ENCODE measurements at regions not wholly inside any gene's neighbourhood (a gene's known extent, or its start where the extent isn't known, plus 50 kb on each side); places are given as distances from the start of the nearest gene placed in this dataset.

DNA sequence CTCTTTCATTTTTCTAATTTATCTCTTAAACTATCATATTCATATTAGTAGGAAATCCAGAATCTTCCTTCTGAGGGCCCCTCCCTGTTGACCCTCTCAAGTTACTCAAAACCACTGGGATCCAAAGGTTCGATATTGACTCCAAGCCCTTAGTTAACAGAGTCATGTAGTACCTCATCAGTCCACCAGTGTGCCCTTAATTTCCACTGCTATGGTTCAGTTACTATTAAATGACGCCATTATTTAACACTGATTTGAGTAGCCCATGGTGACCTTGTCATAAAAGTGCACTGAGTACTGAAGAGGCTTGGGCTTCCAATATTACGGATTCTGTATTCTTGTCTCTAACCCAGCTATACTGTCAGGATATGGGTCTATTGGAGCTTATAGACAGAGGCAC, 91.9 kb upstream of the MS4A8 start:
- WGBS = 80% methylated on average over 3 of the region's 3 CpGs
- no peaks in the 10 kb centered on the region for H3K36me3 ChIP-seq (ENCODE audit: control insufficient read depth in 4 of 4, insufficient read depth in 3 of 4, low read depth in 1 of 4, low read length in 3 of 4)
- no peaks in the 10 kb centered on the region for H3K4me1 ChIP-seq (ENCODE audit: control insufficient read depth in 4 of 4, insufficient read depth in 4 of 4, low read length in 3 of 4)

DNA sequence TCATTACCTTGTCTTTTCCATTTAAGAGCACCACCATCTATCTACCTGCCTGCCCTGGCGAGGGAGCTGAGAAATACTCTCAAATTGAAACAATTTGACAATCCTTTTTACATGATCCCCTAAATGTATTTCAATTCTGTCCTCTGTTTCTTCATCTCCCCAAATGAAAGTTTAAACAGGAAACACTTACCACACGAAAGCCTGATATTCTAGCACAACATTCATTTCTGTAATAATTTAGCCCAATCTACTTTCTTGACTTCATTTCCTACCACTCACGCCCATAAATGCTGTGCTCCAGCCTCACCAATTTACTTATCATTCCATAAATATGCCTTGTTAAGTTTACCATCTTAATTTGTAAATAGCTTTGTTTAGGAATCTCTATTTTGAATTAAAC, 89.8 kb upstream of the MS4A8 start:
- H3K27me3 ChIP-seq (ENCODE audit: control insufficient read depth in 4 of 4, insufficient read depth in 4 of 4, low read length in 3 of 4) = peaks cover 0 to 3% (median 0%) of the 10 kb centered on the region in 4 donors
- H3K9ac ChIP-seq (ENCODE audit: low read depth in 1 of 2, low read length in 2 of 2) = no peak overlapping the region
- no peaks in the 10 kb centered on the region for H3K36me3 ChIP-seq (ENCODE audit: control insufficient read depth in 4 of 4, insufficient read depth in 3 of 4, low read depth in 1 of 4, low read length in 3 of 4)
- no peaks in the 10 kb centered on the region for H3K4me1 ChIP-seq (ENCODE audit: control insufficient read depth in 4 of 4, insufficient read depth in 4 of 4, low read length in 3 of 4)
- no peak overlapping the region for H3K4me3 ChIP-seq (ENCODE audit: low read depth in 1 of 3, low read length in 3 of 3)
- no peak overlapping the region for H3K27ac ChIP-seq (ENCODE audit: low read depth in 1 of 2, low read length in 2 of 2)
- H3K9me3 ChIP-seq (ENCODE audit: control insufficient read depth in 4 of 4, low read length in 3 of 4) = no peaks in the 10 kb centered on the region
- no peak for DNase-seq (ENCODE audit: low spot score)
- 48% methylated on average over 3 of the region's 3 CpGs for WGBS
- TF ChIP-seq HNF4A (conservative IDR thresholded peaks at IDR 0.05) (no peak), YY1 (IDR thresholded peaks at IDR 0.05) (no peak), TAF1 (conservative IDR thresholded peaks at IDR 0.05) (no peak), GABPA (IDR thresholded peaks at IDR 0.05 in 1 of 2, conservative IDR thresholded peaks at IDR 0.05 in 1 of 2) (no peak), FOXA1 (IDR thresholded peaks at IDR 0.05) (no peak)
- TF ChIP-seq, protein P1, sequence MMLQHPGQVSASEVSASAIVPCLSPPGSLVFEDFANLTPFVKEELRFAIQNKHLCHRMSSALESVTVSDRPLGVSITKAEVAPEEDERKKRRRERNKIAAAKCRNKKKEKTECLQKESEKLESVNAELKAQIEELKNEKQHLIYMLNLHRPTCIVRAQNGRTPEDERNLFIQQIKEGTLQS (IDR thresholded peaks at IDR 0.05) = no peak

More for the DNA sequence above, 91.9 kb upstream of the MS4A8 start:
- Histone ChIP-seq H3K27ac (ENCODE audit: low read depth in 1 of 2, low read length in 2 of 2) (no peak overlapping the region), H3K27me3 (ENCODE audit: control insufficient read depth in 4 of 4, insufficient read depth in 4 of 4, low read length in 3 of 4) (peaks cover 0 to 3% (median 0%) of the 10 kb centered on the region in 4 donors), H3K9ac (ENCODE audit: low read depth in 1 of 2, low read length in 2 of 2) (no peak overlapping the region), H3K9me3 (ENCODE audit: control insufficient read depth in 4 of 4, low read length in 3 of 4) (no peaks in the 10 kb centered on the region), H3K4me3 (ENCODE audit: low read depth in 1 of 3, low read length in 3 of 3) (no peak overlapping the region)
- no peak for DNase-seq (ENCODE audit: low spot score)
- TF ChIP-seq EGR1 (IDR thresholded peaks at IDR 0.05; ENCODE audit: low read depth in 2 of 2) (no peak), TAF1 (conservative IDR thresholded peaks at IDR 0.05) (no peak), HNF4A (conservative IDR thresholded peaks at IDR 0.05) (no peak), SP1 (IDR thresholded peaks at IDR 0.05) (no peak), NR2F2 (IDR thresholded peaks at IDR 0.05) (no peak), YY1 (IDR thresholded peaks at IDR 0.05) (no peak), FOXA2 (IDR thresholded peaks at IDR 0.05) (no peak), GABPA (IDR thresholded peaks at IDR 0.05 in 1 of 2, conservative IDR thresholded peaks at IDR 0.05 in 1 of 2) (no peak), RAD21 (IDR thresholded peaks at IDR 0.05) (no peak), RXRA (IDR thresholded peaks at IDR 0.05) (no peak), JUND (IDR thresholded peaks at IDR 0.05) (no peak), FOXA1 (IDR thresholded peaks at IDR 0.05) (no peak), HNF4G (IDR thresholded peaks at IDR 0.05) (no peak)
- TF ChIP-seq, protein P2, sequence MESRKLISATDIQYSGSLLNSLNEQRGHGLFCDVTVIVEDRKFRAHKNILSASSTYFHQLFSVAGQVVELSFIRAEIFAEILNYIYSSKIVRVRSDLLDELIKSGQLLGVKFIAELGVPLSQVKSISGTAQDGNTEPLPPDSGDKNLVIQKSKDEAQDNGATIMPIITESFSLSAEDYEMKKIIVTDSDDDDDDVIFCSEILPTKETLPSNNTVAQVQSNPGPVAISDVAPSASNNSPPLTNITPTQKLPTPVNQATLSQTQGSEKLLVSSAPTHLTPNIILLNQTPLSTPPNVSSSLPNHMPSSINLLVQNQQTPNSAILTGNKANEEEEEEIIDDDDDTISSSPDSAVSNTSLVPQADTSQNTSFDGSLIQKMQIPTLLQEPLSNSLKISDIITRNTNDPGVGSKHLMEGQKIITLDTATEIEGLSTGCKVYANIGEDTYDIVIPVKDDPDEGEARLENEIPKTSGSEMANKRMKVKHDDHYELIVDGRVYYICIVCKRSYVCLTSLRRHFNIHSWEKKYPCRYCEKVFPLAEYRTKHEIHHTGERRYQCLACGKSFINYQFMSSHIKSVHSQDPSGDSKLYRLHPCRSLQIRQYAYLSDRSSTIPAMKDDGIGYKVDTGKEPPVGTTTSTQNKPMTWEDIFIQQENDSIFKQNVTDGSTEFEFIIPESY (IDR thresholded peaks at IDR 0.05) = no peak
- TF ChIP-seq, protein P1 (IDR thresholded peaks at IDR 0.05) = no peak
- TF ChIP-seq, protein P3, sequence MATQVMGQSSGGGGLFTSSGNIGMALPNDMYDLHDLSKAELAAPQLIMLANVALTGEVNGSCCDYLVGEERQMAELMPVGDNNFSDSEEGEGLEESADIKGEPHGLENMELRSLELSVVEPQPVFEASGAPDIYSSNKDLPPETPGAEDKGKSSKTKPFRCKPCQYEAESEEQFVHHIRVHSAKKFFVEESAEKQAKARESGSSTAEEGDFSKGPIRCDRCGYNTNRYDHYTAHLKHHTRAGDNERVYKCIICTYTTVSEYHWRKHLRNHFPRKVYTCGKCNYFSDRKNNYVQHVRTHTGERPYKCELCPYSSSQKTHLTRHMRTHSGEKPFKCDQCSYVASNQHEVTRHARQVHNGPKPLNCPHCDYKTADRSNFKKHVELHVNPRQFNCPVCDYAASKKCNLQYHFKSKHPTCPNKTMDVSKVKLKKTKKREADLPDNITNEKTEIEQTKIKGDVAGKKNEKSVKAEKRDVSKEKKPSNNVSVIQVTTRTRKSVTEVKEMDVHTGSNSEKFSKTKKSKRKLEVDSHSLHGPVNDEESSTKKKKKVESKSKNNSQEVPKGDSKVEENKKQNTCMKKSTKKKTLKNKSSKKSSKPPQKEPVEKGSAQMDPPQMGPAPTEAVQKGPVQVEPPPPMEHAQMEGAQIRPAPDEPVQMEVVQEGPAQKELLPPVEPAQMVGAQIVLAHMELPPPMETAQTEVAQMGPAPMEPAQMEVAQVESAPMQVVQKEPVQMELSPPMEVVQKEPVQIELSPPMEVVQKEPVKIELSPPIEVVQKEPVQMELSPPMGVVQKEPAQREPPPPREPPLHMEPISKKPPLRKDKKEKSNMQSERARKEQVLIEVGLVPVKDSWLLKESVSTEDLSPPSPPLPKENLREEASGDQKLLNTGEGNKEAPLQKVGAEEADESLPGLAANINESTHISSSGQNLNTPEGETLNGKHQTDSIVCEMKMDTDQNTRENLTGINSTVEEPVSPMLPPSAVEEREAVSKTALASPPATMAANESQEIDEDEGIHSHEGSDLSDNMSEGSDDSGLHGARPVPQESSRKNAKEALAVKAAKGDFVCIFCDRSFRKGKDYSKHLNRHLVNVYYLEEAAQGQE (IDR thresholded peaks at IDR 0.05) = no peak
- TF ChIP-seq, protein P4, sequence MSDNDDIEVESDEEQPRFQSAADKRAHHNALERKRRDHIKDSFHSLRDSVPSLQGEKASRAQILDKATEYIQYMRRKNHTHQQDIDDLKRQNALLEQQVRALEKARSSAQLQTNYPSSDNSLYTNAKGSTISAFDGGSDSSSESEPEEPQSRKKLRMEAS (IDR thresholded peaks at IDR 0.05) = no peak
- TF ChIP-seq, protein P5, sequence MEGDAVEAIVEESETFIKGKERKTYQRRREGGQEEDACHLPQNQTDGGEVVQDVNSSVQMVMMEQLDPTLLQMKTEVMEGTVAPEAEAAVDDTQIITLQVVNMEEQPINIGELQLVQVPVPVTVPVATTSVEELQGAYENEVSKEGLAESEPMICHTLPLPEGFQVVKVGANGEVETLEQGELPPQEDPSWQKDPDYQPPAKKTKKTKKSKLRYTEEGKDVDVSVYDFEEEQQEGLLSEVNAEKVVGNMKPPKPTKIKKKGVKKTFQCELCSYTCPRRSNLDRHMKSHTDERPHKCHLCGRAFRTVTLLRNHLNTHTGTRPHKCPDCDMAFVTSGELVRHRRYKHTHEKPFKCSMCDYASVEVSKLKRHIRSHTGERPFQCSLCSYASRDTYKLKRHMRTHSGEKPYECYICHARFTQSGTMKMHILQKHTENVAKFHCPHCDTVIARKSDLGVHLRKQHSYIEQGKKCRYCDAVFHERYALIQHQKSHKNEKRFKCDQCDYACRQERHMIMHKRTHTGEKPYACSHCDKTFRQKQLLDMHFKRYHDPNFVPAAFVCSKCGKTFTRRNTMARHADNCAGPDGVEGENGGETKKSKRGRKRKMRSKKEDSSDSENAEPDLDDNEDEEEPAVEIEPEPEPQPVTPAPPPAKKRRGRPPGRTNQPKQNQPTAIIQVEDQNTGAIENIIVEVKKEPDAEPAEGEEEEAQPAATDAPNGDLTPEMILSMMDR (IDR thresholded peaks at IDR 0.05; ENCODE audit: low read depth, low read length, missing input control) = no peak

Measured in liver (tissue), 8 donors.